GM21390 (cell line): ENCODE measurements at regions not wholly inside any gene's neighbourhood (a gene's known extent, or its start where the extent isn't known, plus 50 kb on each side); places are given as distances from the start of the nearest gene placed in this dataset.
"Not testable (repeated sequence)": the region's sequence is repeated elsewhere in the genome, so short reads cannot be mapped to it uniquely, and the experiment has no call there.

Experiments
- ATAC-seq: cut with Tn5 transposase; IDR thresholded peaks from one replicate; pipeline ENCODE4 v1.9.1; 2021; ENCODE audit not compliant: unreplicated experiment

GRCh38 chr16:62889097-62889496, 852.9 kb upstream of the CDH8 start:
- no peak for ATAC-seq

GRCh38 chr16:62883509-62883908, 847.3 kb upstream of the CDH8 start:
- ATAC-seq: no peak

- no peak for ATAC-seq
These were observed 846.4 kb upstream of the CDH8 start for GRCh38 chr16:62882552-62883221.

GRCh38 chr16:62876133-62876532, 839.9 kb upstream of the CDH8 start:
- ATAC-seq: no peak

GRCh38 chr16:62872339-62872738, 836.1 kb upstream of the CDH8 start:
- ATAC-seq: no peak

GRCh38 chr16:62870554-62870953, 834.3 kb upstream of the CDH8 start:
- no peak for ATAC-seq

GRCh38 chr16:62869837-62870236, 833.6 kb upstream of the CDH8 start:
- ATAC-seq: no peak

- ATAC-seq: no peak
These were observed 826.9 kb upstream of the CDH8 start for GRCh38 chr16:62863139-62863538.

GRCh38 chr16:62853887-62854286, 817.6 kb upstream of the CDH8 start:
- ATAC-seq: no peak

- ATAC-seq: no peak
These were observed 810.3 kb upstream of the CDH8 start for GRCh38 chr16:62846399-62847057.

GRCh38 chr16:62832214-62832613, 796.0 kb upstream of the CDH8 start:
- ATAC-seq: no peak

- ATAC-seq: no peak
These were observed 795.1 kb upstream of the CDH8 start for GRCh38 chr16:62831235-62831850.

GRCh38 chr16:62829607-62830006, 793.4 kb upstream of the CDH8 start:
- no peak for ATAC-seq

GRCh38 chr16:62829084-62829483, 792.8 kb upstream of the CDH8 start:
- no peak for ATAC-seq

GRCh38 chr16:62821824-62822223, 785.6 kb upstream of the CDH8 start:
- ATAC-seq: no peak

- no peak for ATAC-seq
These were observed 780.8 kb upstream of the CDH8 start for GRCh38 chr16:62816971-62817519.

GRCh38 chr16:62814891-62815290, 778.7 kb upstream of the CDH8 start:
- ATAC-seq: no peak

- ATAC-seq: no peak
These were observed 769.1 kb upstream of the CDH8 start for GRCh38 chr16:62805221-62805857.

GRCh38 chr16:62794724-62795123, 758.5 kb upstream of the CDH8 start:
- no peak for ATAC-seq

- not testable (repeated sequence) for ATAC-seq
These were observed 743.8 kb upstream of the CDH8 start for GRCh38 chr16:62780081-62780480.

- ATAC-seq: no peak
These were observed 728.3 kb upstream of the CDH8 start for GRCh38 chr16:62764572-62764971.

- no peak for ATAC-seq
These were observed 724.2 kb upstream of the CDH8 start for GRCh38 chr16:62760398-62760797.
